K562 (cell line): ENCODE measurements at regions not wholly inside any gene's neighbourhood (a gene's known extent, or its start where the extent isn't known, plus 50 kb on each side); places are given as distances from the start of the nearest gene placed in this dataset. TPM values are rescaled to one million over a fixed set of nuclear protein-coding genes. Genes with fewer than 3 reads are reported as not detected.

Experiments
- HDAC6 ChIP-seq: IDR thresholded peaks from 2 replicates; pipeline ENCODE4 v1.6.1; 2012; ENCODE audit warnings: low read depth, mild to moderate bottlenecking, control low read depth, inconsistent platforms, low read length, moderate library complexity
- RBM22 ChIP-seq: fragments of 200-400 bp; formaldehyde crosslinking; IDR thresholded peaks from 2 replicates; pipeline ENCODE4 v1.6.1; 2018; ENCODE audit warnings: low read length, low read depth; ENCODE audit not compliant: poor library complexity, severe bottlenecking
- microRNA counts: library from miRNA; unstranded; fragments of <30 nt; microRNA quantifications from one replicate; lab custom pipeline; 2016
- microRNA-seq: library from miRNA; unstranded; fragments of <30 nt; microRNA quantifications from one replicate; pipeline ENCODE4, GENCODE V29; 2018; ENCODE audit warnings: borderline microRNAs expressed
- small RNA-seq: library from RNA; depleted of rRNA; stranded (forward); fragments of <200 nt; gene quantifications from one replicate; pipeline ENCODE3, GENCODE V24; 2014

DNA sequence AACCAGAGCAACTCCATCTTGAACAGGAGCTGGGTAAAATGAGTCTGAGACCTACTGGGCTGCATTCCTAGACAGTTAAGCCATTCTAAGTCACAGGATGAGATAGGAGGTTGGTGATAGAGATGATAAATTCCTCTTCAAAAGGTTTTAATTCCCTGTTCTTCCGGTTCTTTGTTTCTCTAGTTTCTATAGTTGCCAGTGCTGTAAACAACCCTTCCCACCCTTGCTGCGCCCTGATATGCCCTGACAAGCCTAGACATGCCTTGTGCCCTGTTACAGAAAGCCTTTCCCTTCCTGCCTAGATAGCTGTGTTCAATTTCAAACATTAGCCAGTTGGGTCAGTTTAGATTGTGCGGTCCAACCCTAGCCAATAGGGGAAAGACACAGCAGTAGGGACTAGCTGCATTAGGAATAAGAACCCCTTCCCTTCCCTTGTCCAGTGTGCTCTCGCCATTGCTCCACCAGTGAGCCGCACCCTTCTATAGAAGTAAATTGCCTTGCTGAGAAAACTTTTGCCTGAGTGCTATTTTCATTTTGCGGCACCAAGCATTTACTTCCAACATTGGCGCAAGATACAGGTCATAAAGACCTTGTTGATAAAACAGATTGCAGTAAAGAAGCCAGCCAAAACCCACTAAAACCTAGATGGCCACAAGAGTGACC, 52.5 kb upstream of the CCN2 start (continued):
- TF ChIP-seq RBM22 (no peak), HDAC6 (no peak)

MicroRNAs encoded in the stretch of these regions (microRNA counts, 767-probe panel; counts per million panel counts)
- not detected for microRNA hsa-miR-548aj-3p (lab: Ali Mortazavi, UCI)

Small RNA genes lying in the stretch of these regions (microRNA-seq; reads per million reads assigned to microRNA genes)
- gene MIR548AJ1, result not detected

Small RNA genes lying in the stretch of these regions (small RNA-seq; reads per million reads assigned to genes)
- not detected for gene MIR548AJ1
